Embryonic facial prominence (tissue), 1 donor: ENCODE measurements at regions not wholly inside any gene's neighbourhood (a gene's known extent, or its start where the extent isn't known, plus 50 kb on each side); places are given as distances from the start of the nearest gene placed in this dataset.
A peak's percentile ranks its signal among the peaks of the same experiment; 100 is the strongest.

ENCODE experiments used
- DNase-seq: peaks from one replicate; pipeline ENCODE4 v3.0.0-alpha.2; 2016; ENCODE audit errors: extremely low spot score

GRCh38 chr3:176723758-176724393, 473.4 kb downstream of the TBL1XR1 start:
- no peak for DNase-seq

- DNase-seq = no peak
These were observed 483.2 kb downstream of the TBL1XR1 start for GRCh38 chr3:176714034-176714433.

- no peak for DNase-seq
These were observed 485.1 kb downstream of the TBL1XR1 start for GRCh38 chr3:176712191-176712590.

- DNase-seq = no peak
These were observed 498.0 kb downstream of the TBL1XR1 start for GRCh38 chr3:176699288-176699687.

GRCh38 chr3:176697284-176697889, 499.9 kb downstream of the TBL1XR1 start:
- no peak for DNase-seq

GRCh38 chr3:176696816-176697215, 500.5 kb downstream of the TBL1XR1 start:
- no peak for DNase-seq

GRCh38 chr3:176692966-176693785, 504.1 kb downstream of the TBL1XR1 start:
- no peak for DNase-seq

- DNase-seq = no peak
These were observed 504.9 kb downstream of the TBL1XR1 start for GRCh38 chr3:176692199-176692965.

GRCh38 chr3:176690083-176690869, 507.0 kb downstream of the TBL1XR1 start:
- no peak for DNase-seq

- DNase-seq = no peak
These were observed 509.5 kb downstream of the TBL1XR1 start for GRCh38 chr3:176687754-176688153.

- no peak for DNase-seq
These were observed 513.9 kb downstream of the TBL1XR1 start for GRCh38 chr3:176683382-176683781.

GRCh38 chr3:176663837-176664831, 533.1 kb downstream of the TBL1XR1 start:
- DNase-seq = peak; percentile 46

GRCh38 chr3:176663387-176663786, 533.9 kb downstream of the TBL1XR1 start:
- no peak for DNase-seq

GRCh38 chr3:176661432-176661964, 535.8 kb downstream of the TBL1XR1 start:
- no peak for DNase-seq

- DNase-seq = no peak
These were observed 541.7 kb downstream of the TBL1XR1 start for GRCh38 chr3:176655404-176656094.

GRCh38 chr3:176651622-176652021, 545.7 kb downstream of the TBL1XR1 start:
- DNase-seq = no peak

- DNase-seq = no peak
These were observed 546.8 kb downstream of the TBL1XR1 start for GRCh38 chr3:176650478-176650877.

- DNase-seq = no peak
These were observed 549.3 kb downstream of the TBL1XR1 start for GRCh38 chr3:176647987-176648386.

GRCh38 chr3:176633511-176633910, 563.8 kb downstream of the TBL1XR1 start:
- no peak for DNase-seq
